GM21447 (cell line): ENCODE measurements at regions not wholly inside any gene's neighbourhood (a gene's known extent, or its start where the extent isn't known, plus 50 kb on each side); places are given as distances from the start of the nearest gene placed in this dataset.
"Not testable (repeated sequence)": the region's sequence is repeated elsewhere in the genome, so short reads cannot be mapped to it uniquely, and the experiment has no call there.

Experiments
- ATAC-seq: cut with Tn5 transposase; IDR thresholded peaks from one replicate; pipeline ENCODE4 v1.9.1; 2021; ENCODE audit not compliant: unreplicated experiment

DNA sequence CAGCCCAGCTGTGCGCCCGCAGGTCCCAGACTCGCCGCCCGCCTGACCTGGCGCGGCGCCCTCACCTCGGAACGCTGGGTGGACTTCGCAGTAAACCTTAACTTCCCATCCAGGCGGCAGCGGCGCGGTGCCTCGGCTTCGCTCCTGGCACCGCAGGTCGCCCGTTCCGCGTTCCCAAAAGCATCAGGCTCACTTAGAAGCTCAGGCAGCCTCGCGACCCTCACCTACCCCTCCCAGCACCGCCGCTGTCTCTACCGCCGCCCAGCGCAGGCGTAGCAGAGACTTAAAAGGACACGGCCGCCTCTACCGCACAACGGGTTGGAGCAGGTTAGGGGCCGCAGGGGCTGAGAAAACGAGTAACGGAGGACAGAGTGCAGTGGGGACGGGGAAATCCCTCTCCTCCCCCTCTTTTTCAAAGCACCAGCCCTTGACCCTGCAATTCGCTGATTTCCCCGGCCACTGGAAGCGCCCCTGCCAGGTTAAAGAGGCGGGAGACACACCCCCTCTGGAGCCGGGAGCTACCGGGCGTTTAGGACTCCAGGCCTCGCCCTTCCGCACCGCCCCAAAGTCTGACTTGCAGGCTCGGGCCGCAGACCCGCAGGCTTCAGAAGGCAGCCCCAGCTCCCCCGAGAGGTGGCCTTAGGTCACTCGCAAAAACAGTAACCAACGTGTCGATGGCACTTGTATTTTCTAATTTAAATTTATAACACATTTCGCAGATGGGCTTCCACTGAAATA, 328.5 kb downstream of the FAM72C start:
- no peak for ATAC-seq

DNA sequence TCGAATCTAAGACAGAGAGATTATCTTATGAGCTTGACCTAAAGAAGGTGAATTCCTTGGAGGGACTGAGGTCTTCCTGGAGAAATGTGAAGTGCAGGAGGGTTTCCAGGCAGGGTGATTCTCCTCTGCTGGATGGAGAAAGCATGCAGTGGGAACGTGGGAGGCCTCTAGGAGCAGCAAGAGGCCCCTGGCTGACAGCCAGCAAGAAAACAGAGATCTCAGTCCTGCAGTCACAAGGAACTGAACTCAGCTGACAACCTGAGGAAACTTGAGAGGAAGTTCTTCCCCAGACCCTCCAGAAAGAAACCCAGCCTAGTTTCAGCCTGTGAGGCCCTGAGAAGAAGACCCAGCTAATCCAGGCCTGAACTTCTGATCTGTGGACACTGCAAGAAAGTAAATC, 345.9 kb downstream of the FAM72C start:
- ATAC-seq: no peak

DNA sequence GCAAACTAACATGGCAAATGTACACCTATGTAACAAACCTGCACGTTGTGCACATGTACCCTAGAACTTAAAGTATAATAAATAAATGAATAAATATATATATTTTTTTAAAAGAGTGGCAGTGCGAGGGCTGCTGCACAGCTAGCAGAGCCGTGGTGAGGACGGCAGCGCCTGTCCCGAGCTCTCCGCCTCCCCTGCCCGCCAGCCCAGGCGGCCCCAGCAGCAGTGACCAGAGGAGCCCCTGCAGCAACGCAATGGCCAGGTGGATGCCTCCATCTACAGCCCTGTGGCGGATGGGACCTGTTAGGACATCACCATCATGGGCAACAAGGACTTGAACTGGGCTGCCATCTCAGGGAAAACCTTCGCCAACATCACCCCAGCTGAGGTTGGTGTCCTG, 351.9 kb downstream of the FAM72C start:
- no peak for ATAC-seq

DNA sequence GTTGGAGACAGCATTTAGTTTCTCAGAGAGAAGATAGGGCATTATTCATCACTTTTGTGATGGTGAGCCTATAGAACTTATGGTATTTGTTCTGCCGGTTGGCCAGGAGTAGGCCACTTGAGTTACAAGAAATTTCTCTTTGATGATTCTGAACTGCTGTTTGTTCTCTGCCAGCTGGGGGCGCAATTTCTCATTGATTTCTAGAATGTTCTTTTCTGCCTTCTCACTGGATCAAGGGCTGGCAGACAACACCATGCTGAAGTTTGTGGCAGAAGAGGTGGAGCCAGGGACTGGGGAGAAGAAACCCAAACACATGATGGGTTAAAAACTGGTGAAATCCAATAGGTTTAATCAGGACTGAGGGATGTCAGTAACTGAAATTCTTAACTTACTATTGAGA, 360.6 kb downstream of the FAM72C start:
- ATAC-seq: no peak

DNA sequence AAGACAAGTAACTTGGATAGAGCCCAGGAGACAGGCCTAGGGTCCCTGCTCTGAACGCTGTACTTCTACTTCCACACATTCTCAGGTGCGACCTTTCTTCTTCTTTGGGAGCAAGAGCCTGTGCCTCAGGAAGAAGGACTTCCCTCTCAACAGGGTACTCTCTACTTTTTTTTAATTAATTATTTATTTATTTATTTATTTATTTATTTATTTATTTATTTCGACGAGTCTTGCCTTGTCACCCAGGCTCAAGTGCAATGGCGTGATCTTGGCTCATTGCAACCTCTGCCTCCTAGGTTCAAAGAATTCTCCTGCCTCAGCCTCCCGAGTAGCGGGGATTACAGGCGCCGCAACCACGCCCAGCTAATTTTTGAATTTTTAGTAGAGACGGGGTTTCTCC, 361.6 kb downstream of the FAM72C start:
- no peak for ATAC-seq

DNA sequence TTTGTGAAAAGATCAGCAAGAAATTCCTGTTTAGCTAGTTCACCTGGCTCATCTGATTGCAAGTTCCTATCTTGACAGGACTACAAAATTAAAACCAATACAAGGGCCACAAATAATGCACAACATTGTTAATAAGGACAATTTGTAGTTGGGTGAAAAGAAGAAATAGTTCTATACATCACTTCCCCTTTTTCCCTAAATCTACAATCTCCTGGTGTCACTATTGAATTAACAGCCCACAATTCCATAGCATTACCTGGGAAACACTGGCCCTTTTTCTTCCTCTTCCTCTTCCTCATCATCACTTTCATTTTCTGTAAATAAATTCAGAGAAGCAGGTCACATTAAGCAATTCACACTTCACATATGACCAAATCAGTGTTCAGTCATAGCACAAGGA, 366.9 kb downstream of the FAM72C start:
- ATAC-seq: no peak

DNA sequence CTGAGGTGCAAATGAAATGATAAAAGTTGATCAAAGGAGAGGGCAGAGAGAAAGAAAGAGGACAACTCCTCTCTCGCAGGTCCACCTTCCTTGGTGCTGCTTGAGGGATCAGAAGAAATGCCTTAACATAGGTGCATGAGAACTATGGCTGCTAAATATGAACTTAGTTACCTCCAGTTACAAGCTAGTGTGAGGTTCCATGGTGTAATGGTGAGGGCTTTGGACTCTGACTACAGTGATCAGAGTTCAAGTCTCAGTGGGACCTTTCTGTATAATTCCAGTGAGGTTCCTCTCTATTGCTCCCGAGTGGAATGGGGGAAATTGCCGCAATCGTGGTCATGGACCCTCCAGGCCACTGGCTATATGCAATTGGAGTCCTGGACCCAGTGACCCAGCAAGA, 387.3 kb downstream of the FAM72C start:
- no peak for ATAC-seq

DNA sequence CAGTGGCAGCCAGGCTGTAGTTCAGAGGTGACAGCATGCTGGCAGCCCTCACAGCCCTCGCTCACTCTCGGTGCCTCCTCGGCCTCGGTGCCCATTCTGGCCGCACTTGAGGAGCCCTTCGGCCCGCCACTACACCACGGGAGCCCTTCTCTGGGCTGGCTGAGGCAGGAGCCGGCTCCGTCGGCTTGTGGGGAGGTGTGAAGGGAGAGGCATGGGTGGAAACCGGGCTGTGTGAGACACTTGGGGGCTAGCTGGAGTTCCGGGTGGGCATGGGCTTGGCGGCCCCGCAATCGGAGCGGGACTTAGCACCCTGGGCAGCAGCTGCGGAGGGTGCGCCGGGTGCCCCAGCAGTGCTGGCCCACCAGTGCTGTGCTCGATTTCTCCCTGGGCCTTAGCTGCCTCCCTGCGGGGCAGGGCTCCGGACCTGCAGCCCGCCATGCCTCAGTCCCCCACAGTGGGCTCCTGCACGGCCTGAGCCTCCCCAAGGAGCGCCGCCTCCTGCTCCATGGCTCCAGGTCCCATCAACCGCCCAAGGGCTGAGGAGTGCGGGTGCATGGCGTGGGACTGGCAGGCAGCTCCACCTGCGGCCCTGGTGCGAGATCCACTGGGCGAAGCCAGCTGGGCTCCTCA, 396.8 kb downstream of the FAM72C start:
- ATAC-seq: no peak

DNA sequence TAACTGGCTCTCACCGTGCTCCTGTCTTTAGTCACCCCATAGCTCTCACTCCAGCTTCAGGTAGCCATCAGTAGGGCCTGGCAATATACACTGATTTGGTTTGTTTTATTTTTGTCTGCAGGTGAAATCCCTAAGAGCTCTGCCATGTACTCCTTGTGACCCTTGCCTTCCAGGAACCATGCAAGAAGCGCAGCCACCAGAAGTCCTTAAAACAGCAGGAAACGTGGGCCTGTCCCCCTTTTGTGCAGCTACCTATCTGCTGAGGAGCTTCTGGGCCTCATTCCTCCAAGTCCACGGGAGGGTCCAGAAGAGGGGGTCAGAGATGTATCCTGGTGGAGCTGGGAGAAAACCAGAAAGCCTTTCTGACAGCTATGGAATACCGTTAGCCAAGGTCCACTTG, 399.1 kb downstream of the FAM72C start:
- ATAC-seq: not testable (repeated sequence)

DNA sequence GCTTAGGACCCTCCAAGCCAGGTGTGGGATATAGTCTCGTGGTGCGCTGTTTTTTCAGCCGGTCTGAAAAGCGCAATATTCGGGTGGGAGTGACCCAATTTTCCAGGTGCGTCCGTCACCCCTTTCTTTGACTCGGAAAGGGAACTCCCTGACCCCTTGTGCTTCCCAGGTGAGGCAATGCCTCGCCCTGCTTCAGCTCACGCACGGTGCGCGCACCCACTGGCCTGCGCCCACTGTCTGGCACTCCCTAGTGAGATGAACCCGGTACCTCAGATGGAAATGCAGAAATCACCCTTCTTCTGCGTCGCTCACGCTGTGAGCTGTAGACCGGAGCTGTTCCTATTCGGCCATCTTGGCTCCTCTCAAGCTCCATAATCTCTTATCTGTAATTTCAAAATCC, 408.0 kb downstream of the FAM72C start:
- not testable (repeated sequence) for ATAC-seq

DNA sequence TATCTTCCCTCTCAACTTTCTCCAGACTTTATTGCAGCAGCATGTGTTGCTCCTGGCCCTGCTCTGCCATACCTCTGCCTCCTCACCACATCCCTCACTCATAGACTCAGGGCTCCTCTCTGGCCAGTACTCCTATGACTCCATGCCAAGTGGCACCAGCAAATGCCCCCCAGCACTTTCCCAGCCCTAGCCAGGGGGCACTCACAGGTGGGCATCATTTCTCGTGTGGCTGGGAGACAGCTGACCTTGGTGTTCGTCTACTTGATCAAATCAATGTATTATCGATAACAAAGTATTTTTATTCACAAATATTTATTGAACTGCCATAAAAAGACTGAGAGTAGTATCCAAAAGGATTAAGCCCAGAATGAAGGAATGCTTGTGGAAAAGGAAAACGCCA, 418.2 kb downstream of the FAM72C start:
- no peak for ATAC-seq

DNA sequence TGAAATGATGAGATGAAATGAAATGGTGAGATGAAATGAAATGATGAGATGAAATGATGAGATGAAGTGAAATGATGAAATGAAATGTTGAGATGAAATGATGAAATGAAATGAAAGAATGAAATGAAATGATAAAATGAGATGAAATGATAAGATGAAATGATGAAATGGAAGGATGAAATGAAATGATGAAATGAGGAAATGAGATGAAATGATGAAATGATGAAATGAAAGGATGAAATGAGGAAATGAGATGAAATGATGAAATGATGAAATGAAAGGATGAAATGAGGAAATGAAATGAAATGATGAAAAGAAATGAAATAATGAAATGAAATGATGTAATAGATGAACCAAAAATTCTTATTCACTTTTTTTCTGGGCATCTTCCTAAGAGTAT, 467.1 kb downstream of the FAM72C start:
- not testable (repeated sequence) for ATAC-seq

DNA sequence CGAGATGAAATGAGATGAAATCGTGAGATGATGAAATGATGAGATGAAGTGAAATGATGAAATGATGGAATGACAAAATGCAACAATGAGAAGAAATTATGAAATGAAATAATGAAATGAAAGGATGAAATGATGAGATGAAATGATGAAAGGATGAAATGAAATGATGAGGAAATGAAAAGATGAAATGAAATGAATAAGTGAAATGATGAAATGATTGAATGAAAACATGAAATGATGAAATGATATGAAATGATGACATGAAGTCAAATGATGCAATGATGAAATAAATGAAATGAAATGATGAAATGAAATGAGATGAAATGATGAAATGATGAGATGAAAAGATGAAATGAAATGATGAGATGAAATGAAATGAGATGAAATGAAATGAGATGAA, 467.7 kb downstream of the FAM72C start:
- not testable (repeated sequence) for ATAC-seq

DNA sequence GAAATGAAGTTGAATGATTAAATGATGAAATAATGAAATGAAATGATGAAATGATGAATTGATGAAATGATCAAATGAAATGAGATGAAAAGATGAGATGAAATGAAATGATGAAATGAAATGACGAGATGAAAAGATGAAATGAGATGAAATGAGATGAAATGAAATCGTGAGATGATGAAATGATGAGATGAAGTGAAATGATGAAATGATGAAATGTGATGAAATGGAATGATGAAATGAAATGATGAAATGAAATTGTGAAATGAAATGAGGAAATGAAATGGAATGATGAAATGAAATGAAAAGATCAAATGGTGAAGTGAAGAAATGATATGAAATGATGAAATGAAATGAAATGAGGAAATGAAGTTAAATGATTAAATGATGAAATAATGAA, 468.7 kb downstream of the FAM72C start:
- not testable (repeated sequence) for ATAC-seq

DNA sequence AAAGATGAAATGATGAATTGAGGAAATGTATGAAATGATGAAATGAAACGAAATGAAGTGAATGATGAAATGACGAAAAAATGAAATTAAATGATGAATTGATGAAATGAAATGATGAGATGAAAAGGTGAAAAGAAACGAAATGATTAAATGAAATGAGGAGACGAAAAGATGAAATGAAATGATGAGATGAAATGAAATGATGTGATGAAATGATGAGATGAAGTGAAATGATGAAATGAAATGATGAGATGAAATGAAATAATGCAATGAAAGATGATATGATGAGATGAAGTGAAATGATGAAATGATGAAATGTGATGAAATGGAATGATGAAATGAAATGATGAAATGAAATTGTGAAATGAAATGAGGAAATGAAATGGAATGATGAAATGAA, 469.7 kb downstream of the FAM72C start:
- ATAC-seq: not testable (repeated sequence)

DNA sequence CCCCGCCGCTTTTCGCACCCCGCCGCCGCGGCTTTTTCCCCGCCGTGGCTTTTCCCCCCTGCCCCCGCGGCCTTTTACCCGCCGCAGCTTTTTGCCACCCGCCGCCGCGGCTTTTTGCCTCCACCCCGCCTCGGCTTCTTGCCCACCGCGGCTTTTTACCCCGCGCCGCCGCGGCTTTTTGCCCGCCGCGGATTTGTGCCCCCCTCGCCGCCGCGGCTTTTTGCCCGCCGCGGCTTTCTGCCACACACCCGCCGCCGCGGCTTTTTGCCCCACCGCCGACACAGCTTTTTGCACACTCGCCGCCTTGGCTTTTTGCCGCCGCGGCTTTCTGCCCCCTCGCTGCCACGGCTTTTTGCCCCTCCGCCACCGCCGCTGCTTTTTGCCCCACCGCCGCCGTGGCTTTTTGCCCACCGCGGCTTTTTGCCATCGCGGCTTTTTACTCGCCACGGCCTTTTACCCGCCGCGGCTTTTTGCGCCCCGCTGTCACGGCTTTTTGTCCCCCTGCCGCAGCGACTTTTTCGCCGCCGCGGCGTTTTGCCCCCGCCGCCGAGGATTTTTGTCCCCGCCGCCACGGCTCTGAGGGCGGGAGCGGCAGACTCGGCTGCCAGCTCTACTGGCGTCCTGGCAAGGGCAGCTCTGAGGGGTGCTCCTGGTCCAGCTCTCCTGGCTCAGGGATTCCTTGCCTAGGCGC, 473.6 kb downstream of the FAM72C start:
- ATAC-seq: not testable (repeated sequence)

DNA sequence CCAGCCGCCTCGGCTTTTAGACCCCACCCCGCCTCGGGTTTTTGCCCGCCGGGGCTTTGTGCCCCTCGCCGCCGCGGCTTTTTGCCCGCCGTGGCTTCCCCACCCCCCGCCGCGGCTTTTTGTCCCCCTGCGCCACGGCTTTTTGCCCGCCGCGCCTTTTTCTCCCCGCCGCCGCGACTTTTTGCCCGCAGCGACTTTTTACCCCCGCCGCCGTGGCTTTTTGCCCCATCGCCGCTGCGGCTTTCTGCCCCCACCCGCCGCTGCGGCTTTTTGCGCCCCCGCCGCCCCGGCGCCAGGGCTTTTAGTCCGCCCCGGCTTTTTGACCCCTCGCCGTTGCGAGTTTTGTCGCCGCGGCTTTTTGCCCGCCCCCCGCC, 474.4 kb downstream of the FAM72C start:
- no peak for ATAC-seq

DNA sequence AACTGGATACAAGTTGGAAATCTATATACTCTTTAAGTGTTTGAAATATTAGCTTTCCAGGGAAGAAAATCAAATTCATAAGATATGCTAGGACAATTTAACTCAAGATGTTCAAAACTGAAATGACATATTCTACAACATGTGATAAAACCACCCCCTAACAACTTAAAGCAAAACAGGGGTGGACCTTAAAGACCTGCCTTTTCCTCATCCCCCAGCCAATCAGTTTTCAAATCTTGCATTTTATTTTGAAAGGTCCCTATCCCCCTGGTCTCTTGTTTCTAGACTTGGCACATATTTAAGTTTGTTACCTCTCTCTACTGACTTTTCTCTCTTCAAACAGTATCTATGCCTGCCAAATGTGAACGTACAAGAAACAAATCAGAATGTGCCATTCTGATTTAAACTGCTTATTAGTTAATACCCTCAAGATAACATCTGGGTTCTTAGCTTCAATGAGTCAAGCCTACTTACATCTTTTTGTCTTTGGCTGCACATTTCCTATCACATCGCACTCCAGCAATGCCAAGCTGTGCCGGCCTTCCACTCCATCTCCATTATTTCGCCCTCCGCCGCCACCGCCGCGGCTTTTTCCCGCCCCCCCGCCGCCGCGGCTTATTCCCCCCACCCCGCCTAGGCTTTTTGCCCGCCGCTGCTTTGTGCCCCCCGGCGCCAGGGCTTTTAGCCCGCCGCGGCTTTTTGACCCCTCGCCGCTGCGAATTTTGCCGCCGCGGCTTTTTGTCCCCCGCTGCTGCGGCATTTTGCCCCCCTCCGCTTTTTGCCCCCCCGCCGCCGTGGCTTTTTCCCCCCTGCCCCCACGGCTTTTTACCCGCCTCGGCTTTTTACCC, 475.0 kb downstream of the FAM72C start:
- not testable (repeated sequence) for ATAC-seq
